ENCODE measurements at regions not wholly inside any gene's neighbourhood (a gene's known extent, or its start where the extent isn't known, plus 50 kb on each side); places are given as distances from the start of the nearest gene placed in this dataset.

- no peak for DNase-seq (ENCODE audit: low spot score)
- no peak for ATAC-seq
Measured at GRCh38 chr5:26239588-26239987, 798.8 kb downstream of the CDH9 start.

- ATAC-seq (no peak), DNase-seq (ENCODE audit: low spot score) (no peak)
Measured at GRCh38 chr5:26237489-26237888, 800.9 kb downstream of the CDH9 start.

GRCh38 chr5:26236936-26237335 lies 801.5 kb downstream of the CDH9 start:
- no peak for ATAC-seq
- no peak for DNase-seq (ENCODE audit: low spot score)

GRCh38 chr5:26232706-26233105 lies 805.7 kb downstream of the CDH9 start:
- ATAC-seq (no peak), DNase-seq (ENCODE audit: low spot score) (no peak)

DNA sequence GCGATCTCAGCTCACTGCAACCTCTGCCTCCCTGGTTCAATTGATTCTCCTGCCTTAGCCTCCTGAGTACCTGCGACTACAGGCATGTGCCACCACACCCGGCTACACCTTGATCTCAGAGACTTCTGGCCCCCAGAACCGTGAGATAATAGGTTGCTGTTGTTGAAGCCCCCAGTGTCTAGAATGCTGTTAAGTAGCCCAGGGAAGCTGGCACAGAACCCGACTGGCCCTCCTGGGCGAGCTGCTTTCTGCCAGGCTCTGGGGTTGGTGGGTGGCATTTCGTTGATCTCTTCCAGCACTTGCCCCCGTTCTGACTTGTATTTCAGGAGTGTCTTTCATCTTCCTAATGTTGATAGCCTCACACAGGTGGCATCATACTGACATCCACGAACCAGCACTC lies 807.1 kb downstream of the CDH9 start:
- ATAC-seq: no peak

GRCh38 chr5:26229848-26230247 lies 808.5 kb downstream of the CDH9 start:
- DNase-seq (ENCODE audit: low spot score) (no peak), ATAC-seq (no peak)

More for the DNA sequence above, 807.1 kb downstream of the CDH9 start:
- DNase-seq (ENCODE audit: low spot score): no peak

DNA sequence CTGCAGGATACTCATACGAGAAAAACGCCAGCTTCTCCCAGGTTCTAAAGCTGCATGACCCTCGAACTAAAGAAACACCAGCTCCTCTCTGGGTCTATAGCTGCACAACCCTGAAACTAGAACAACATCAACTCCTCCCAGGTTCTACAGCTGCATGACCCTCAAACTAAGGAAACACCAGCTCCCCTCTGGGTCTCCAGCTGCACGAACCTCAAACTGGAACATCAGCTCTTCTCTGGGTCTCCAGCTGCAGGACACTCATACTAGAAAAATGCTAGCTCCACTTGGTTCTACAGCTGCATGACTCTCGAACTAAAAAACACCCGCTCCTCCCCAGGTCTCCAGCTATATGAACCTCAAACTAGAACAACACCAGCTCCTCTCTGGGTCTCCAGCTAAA lies 811.1 kb downstream of the CDH9 start:
- DNase-seq (ENCODE audit: low spot score): no peak
- ATAC-seq: no peak

- DNase-seq (ENCODE audit: low spot score) (no peak), ATAC-seq (no peak)
Measured at GRCh38 chr5:26205121-26205520, 833.3 kb downstream of the CDH9 start.

DNA sequence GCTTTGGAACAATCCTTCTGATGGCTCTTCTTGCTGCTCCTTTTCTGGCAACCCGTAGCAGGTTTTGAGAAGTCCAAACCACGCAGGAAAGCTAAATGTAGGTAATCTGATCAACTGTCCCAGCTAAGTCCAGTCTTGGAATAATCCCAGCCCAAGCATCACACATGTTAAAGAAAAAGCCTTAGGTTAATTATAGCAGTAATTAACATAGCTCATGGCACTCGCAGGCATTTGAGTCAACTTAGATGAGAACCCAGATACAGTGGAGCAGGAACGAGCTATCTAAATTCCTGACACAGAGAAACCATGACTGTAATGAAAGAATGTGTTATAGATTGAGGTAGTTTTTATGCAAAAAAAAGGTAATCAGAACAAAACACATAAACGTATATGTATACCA lies 844.8 kb downstream of the CDH9 start:
- ATAC-seq (no peak), DNase-seq (ENCODE audit: low spot score) (no peak)

DNA sequence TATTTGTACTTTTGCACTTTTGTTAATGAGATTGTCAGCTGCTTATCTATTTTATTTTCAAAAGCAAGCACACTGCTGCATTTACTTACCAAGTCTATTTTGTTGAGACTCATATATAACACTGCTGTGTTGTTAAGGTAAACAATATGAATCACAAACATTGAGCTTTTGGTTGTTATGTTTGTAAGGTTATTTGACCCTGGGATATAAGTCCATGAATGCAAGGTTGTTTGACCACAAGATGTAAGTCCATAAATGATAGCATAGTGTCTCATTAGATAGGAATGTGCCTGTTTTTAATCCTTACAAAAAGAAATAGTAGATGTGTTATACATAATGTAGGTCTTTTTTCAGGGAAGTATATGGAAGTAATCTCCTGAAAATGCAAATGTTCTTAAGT lies 845.9 kb downstream of the CDH9 start:
- ATAC-seq: no peak
- no peak for DNase-seq (ENCODE audit: low spot score)

DNA sequence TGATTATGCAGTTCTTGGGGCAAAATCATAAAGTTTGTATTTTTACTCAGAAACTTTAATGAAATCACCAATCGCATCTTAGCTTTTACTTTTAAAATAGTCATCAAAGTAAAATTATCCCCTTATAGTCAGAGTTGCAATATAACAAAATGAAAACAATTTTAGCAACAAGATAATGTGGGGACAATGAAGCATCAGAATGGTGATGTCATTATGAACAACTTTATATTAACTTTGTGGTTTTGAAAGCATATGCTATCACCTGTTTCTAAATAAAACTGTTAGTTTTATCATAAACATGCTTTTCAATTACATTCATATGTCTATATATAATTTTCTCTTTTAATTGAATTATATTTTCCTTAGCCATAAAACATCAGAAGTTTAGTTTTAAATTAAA lies 856.8 kb downstream of the CDH9 start:
- no peak for ATAC-seq

DNA sequence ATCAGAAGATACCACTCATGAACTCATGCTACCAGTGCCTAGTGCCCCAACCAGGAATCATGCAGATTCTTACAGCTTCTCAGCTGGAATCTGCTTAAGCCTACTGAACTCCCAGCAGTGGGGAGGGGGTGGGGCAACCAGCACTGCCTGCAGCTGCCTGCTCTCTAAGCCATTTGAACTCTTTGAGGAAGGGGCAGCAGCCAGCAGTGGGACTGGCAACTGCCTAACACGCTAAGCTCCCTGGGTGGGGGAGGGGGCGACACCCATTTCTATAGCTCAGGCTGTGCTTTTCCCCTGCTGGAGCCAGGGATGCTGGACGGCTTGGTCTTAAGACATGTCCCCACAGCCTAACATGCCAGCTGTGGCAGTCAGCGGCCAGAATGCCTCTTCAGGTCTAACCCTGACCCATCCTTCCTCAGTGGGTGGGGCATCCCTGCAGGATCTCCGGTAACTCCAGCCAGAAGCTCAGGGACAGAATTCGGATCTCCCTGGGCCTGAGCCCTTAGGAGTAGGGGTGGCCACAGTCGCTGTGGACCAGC lies 889.7 kb downstream of the CDH9 start:
- DNase-seq (ENCODE audit: low spot score) (no peak), ATAC-seq (no peak)

More for the DNA sequence above, 856.8 kb downstream of the CDH9 start:
- DNase-seq (ENCODE audit: low spot score): no peak

GRCh38 chr5:26143259-26143658 lies 895.1 kb downstream of the CDH9 start:
- no peak for ATAC-seq
- no peak for DNase-seq (ENCODE audit: low spot score)

- ATAC-seq (no peak), DNase-seq (ENCODE audit: low spot score) (no peak)
Measured at GRCh38 chr5:26121338-26121737, 917.0 kb downstream of the CDH9 start.

DNA sequence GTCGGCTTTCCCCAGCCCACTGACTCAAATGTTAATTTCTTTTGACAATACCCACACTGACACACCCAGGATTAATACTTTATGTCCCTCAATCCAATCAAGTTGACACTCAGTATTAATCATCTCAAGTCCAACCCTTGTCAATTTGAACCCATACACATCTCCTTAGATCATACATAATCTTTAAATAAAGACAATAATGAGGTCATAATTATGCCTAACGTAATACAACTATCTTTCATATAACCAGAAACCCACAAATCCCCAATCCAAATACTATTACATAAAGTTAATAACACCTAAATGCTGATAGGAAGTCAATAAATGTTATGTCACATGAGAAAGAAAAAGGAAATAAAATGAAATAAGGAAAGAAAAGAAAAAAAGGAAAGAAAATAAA lies 934.2 kb downstream of the CDH9 start:
- DNase-seq (ENCODE audit: low spot score): no peak
- no peak for ATAC-seq

GRCh38 chr5:26060212-26060611 lies 978.2 kb downstream of the CDH9 start:
- no peak for ATAC-seq

DNA sequence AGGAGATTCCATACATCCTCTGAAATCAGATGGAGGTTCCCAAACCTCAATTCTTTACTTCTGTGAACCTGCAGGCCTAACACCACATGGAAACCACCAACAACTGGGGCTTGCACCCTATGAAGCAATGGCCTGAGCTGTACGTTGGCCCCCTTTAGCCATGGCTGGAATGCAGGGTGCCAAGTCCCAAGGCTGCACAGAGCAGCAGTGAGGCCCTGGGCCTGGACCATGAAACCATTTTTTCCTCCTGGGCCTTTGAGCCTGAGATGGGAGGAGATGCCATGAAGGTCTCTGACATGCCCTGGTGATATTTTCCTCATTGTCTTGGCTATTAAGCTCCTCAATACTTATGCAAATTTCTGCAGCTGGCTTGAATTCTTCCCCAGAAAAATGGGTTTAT lies 983.8 kb downstream of the CDH9 start:
- ATAC-seq (no peak), DNase-seq (ENCODE audit: low spot score) (no peak)

More at GRCh38 chr5:26060212-26060611, 978.2 kb downstream of the CDH9 start:
- no peak for DNase-seq (ENCODE audit: low spot score)

DNA sequence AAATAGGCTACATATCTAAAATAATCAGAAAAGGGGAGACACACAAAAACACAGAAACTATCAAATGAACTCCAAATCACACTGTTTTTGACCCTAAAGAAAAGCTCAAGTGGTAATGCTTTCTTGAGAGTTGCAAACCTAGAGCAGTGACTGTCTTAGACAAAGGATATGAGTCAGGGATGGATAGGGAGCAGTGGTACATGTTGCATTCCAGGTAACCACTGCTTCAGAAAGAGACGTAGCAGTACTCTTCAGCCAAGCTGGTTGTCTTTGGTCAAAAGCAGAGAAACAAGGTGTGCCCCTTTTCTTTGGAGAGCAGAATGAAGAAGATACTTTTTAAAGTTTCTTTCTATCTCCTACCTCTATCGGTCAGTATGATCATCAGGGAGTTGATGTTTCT lies 1003.6 kb downstream of the CDH9 start:
- DNase-seq (ENCODE audit: low spot score): no peak
- no peak for ATAC-seq

DNA sequence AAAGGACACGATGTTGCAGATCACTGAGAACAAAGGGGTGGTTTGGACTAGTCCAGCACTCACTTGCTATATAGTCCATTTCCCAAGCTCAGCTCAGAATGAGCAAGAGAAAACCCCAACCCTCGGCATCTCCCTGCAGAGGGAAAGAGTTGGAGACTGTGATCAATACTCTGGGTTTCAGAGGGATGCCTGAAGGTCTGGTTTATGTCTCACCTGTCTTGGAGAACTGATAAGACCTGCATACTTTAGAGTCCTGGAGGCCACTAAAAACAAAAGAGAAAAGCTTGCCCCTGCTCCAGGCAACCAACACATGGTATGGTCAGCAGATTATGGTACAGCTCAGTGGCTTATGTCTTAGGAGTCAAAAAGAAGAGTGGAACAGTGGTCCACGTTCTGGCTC lies 1006.9 kb downstream of the CDH9 start:
- no peak for DNase-seq (ENCODE audit: low spot score)
- ATAC-seq: no peak

DNA sequence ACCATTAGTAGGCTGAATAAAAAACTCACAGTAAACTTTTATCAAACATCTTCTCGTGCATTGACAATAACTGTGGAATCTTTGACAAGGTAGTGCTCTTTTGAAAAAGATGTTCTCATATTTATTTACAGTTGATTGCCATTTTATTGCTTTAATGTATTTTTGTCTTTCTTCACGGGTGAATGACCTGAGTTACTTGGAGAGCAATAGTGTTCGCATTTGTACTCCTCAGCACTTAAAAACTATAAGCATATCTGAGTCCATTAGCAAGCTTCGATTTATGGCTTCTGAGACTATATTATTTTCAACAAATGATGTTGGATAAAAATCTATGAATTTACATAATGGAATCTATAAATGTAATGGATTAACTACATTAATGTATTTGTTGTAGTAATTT lies 1012.3 kb downstream of the CDH9 start:
- DNase-seq (ENCODE audit: low spot score): no peak
- no peak for ATAC-seq

GRCh38 chr5:26024774-26025173 lies 1013.6 kb downstream of the CDH9 start:
- DNase-seq (ENCODE audit: low spot score) (no peak), ATAC-seq (no peak)

DNA sequence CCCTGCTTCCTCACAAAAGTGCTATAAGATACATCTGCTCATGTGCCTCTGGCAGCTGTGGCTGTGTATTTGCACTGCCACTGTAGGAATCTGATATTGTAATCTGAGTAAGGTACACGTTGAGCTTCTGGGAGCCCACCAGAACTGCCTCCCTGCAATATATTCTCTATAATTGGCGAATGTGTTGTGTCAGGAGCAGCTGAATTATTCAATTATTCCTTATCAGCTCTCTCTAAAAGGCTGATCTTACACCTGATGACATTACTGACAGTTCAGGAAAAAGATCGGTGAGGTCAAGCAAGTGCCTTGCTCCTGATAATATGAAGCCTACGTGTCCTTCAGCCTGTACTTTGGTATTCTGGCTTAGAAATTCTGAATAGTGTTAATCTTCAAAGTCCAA lies 1015.0 kb downstream of the CDH9 start:
- no peak for DNase-seq (ENCODE audit: low spot score)
- no peak for ATAC-seq

GRCh38 chr5:26014206-26014605 lies 1024.2 kb downstream of the CDH9 start:
- ATAC-seq (no peak), DNase-seq (ENCODE audit: low spot score) (no peak)

- ATAC-seq (no peak), DNase-seq (ENCODE audit: low spot score) (no peak)
Measured at GRCh38 chr5:26012078-26012477, 1026.3 kb downstream of the CDH9 start.
